Eye (tissue), 1 donor: ENCODE measurements at regions not wholly inside any gene's neighbourhood (a gene's known extent, or its start where the extent isn't known, plus 50 kb on each side); places are given as distances from the start of the nearest gene placed in this dataset.
"Not testable (repeated sequence)": the region's sequence is repeated elsewhere in the genome, so short reads cannot be mapped to it uniquely, and the experiment has no call there.

Experiments
- DNase-seq: peaks from one replicate; pipeline ENCODE4 v3.0.0-alpha.2; 2015

DNA sequence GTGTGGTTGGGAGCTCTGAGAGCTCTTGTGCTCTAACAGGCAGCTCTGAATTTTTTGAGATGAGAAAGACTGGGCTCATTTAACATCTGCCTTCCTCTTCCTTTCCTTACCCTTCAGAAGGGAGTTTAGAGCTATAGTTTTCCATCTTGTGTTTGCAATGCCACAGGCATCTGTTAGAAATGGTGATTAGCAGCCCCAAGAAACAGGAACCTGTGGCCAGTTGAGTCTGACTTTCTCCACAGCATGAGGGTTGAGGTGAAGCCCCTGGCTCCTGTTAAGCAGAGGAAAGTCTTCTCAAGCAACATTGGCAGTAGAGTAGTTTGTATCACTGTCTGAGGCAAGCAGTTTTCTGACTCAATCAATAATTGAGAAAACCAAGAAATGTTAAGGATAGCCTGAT is 577.4 kb downstream of the ZEB2 start:
- no peak for DNase-seq

DNA sequence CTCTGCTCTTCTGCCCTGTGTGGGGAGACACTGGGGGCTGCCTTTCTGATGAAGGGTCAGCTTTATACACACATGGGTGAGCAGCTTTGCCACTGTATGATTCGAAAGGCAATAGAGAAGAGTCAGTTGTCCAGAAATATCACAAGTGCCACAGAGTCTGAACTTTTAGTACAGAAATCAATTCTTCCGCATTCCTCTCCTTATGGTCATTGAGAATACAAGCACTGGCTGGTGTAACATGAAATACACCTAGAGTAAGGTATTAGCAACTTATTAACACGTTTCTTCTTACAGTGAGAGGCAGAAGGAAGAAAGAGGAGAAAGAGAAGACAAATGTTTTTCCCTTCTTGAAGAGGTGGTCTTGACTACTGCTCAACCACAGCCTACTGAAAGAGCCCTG is 579.2 kb downstream of the ZEB2 start:
- DNase-seq, result no peak

DNA sequence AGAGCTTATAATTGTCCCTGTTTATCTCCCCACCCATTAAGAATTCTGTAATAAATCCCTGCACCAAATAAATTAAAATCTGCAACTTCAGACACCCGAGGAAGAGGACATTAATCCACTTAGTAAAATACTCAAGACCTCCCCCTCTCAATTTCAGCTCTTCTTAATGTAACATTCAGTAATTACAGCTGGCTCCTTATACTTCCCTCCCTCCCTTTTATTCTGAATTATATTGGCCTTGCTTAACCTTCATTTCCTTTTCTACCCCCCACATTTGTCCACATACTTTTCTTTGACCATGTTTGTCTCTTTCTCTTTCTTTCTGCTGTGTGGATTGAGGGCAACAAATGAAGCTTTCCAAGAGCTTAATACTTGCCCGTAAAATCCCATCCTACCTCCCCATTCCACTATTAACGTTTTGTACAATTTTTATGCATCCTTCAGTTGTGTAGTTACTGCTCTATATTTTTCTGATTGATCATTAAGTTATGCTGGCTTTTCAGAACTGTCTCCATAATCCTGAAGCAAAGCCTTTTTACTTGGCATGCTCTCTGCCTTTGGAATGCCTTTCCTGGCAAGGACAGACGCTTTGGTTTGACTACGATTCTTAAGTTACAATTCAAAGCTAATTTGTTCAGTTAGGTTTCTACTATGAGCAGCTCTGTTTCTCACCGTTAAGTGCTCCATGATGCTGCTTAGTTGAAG is 580.1 kb downstream of the ZEB2 start:
- peak; percentile 46 for DNase-seq

DNA sequence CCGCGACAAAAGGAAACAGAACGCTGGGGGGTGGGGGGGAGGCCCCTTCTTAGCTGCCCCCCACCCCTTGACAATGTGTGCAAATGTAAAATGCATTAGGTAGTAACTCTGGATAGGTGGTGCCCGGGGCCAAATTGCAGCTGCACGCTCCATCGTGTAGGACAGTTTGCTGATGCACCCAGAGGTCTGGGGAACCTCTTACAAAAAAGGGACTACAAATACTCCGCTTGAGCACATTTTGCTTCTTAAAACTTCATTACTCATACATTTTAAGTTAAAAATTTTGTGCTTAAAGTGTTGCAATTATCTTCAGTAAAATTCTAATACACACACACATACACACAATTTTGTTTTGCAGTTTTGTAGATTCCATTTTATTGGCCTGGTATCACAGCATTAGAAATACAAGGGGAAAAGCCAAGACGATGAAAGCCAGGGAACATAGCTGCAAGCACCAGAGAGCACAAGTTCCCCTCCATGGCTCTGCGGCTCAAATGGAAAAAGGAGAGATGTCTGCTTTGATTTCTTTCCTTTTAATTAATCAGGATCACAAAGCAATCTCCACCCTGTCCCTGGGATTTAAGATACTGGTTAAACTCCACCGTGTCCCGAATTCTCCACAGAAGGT is 582.1 kb downstream of the ZEB2 start:
- peak; percentile 64 for DNase-seq

DNA sequence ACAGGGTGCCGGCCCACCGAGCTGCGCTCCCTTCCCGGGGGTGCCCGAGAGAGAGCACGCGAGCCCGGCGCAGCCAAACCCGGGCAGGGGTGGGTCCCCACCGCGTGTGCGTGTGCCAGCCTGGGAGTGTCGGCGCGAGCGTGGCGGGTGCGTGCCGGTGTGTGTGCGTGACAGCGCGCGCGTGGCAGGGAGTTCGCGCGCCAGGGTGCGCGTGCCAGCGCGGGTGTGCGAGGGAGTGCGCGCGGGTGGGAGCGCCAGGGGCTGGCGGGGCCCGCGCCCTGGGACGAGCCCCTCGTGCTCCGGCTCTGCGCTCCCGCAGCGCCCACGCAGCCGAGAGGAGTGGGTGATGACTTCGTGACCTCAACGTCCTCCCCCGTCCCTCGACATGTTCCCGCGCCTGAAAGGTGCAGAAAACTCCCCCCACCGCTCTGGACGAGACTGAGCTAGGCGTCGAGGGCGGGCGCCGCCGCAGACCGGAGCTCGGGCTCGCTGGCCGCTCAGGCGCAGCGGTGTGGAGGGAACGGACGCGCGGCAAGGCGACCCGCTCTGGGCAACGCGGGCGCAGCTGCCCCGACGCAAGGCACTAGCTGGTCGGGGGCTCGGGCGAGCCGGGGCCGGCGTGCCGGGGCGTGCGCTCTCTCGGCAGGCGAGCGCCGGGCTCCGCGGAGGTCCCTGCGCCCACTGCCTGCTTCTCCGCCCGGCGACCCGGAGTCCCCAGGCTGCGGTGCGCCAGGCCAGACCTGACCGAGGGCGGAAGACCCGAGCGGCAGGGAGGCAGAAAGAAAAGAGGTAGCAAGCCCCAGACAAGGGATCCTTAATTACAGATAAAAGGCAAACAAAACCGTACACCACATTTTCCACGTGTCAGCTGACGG is 582.8 kb downstream of the ZEB2 start:
- DNase-seq, result peak; percentile 83

DNA sequence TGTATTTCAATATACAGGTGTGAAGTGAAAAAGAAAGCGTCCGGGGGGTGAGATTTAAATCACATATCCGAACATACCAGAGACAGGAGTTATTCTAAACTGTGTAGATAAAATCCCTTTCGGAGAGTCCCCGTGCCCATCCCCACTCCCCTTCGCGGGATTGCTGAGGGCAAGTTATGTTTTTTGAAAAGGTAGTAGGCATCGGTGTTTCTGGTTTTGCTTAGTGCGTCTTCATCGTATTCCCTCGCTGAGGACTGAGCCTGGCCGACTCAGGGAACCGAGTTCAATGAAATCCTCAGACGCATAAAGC is 583.4 kb downstream of the ZEB2 start:
- no peak for DNase-seq

DNA sequence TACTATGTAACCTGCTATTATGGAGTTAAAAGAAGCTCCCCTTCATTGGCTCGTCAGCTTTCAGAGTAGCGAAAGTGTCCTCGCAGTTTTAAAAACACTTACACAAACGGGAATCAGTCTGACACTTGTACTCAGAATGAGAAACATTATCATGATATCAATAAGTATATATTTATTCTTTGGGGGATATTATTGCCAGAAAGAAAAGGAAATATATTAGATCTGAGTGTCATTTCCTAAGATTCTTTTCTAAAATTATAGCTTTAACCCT is 584.5 kb downstream of the ZEB2 start:
- no peak for DNase-seq

DNA sequence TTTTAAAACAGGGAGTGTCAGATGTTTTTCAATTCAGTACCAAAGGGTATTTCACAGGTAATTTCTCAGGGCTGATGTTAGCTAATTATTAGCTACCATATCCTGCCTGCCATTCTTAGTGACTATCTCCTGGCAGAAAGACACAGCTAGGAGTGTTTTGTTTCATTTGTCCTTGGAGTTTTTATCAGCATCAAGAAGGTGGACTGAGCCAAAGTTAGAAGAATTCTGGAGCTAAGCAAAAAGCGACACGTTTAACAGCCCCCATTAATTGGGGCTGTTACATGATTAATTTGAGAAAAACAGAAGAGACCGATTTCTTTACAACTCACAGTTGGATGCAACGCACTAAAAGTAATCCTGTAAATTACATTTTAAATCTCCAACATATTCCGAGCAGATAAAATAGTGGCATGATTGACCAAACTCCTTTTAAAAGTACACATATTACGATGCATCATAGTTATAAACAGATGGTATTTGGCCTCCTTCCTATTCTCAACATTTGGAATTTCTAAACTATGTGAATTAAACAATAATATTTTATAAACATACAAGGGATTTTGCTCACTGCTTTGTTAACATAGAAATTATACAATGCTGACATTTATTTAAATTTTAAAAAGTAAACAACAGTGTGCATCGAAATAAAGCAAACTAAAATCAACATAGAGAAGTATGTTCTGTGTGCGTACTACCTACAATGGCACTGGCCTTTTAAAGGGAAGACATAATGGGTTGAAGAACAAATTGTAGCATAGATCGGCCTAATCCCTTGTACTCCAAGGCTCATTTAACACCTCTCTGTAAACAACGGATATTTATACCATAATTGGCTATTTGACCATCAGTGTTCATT is 585.1 kb downstream of the ZEB2 start:
- no peak for DNase-seq

DNA sequence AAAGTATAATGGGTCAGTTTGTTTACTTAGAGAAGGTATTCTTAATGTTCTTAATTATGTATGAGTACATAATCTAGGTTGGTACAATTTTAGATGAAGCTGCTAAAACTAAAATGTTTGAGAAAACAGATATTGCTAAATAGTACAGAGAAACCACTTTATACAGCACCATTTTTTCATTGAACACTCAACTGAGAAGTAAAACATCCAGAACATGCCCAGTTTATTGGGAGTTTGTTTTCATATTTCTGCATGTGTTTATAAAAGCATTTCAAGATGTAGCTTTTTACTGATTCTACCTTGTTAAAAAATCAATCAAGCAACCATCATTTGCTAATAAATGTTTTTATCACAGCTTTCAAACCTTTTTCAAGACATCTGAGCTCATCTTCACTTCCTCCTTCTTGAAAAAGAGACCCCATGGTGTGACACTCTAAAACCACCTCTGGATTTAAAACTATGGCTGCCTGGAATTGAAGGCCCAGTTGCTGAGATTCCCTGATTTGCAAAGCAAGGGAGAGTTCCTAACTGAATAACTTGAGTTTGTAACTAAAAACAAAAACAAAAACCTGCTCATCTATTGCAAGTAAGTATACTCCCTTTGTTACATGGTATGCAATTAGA is 585.9 kb downstream of the ZEB2 start:
- no peak for DNase-seq

DNA sequence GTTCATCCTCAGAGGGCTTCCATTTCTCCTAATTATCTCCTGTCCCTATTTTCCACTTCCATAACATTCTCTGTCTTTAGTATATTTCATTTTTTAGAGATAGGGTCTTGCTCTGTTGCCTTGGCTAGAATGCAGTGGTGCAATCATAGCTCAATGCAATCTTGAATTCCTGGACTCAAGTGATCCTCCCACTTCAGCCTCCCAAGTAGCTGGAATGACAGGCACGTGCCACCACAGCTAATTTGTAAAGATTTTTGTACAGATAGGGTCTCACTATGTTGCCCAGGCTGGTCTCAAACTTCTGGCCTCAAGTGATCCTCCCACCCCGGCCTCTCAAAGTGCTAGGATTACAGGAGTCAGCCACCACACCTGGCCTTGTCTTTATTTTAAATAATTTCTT is 589.0 kb downstream of the ZEB2 start:
- no peak for DNase-seq

DNA sequence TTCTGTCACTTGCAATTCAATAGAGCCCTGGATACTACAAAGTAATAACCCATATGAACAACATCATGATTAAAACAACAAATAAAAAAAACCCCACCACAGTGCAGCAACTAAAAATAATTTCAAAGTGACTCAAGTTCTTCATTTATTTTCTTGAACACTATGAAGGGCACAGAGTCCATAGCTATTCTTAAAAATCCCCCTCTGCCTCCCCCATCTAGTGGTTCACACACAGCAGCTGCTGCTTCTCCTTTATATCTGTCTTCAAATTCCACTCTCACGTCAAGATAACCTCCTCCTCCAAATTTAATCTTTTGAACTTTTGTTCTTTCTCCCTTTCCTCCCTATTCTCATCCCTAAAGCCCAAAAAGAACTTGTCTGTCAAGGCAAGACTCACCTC is 591.3 kb downstream of the ZEB2 start:
- no peak for DNase-seq

DNA sequence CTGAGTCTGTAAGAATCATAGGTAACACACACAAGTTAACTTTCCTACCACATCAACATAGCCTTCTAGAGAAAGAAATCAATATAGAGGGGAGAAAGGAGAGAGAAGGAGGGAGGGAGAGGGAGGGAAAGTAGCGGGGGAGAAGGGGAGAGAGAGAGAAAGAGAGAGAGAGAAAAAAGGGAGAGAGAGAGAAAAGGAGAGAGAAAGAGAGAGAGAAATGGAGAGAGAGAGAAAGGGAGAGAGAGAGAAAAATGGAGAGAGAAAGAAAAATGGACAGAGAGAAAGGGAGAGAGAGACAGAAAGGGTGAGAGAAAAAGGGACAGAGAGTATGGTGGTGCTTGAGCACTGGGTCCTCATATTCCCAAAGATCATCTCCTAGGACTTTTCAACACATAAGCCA is 591.7 kb downstream of the ZEB2 start:
- DNase-seq, result no peak

DNA sequence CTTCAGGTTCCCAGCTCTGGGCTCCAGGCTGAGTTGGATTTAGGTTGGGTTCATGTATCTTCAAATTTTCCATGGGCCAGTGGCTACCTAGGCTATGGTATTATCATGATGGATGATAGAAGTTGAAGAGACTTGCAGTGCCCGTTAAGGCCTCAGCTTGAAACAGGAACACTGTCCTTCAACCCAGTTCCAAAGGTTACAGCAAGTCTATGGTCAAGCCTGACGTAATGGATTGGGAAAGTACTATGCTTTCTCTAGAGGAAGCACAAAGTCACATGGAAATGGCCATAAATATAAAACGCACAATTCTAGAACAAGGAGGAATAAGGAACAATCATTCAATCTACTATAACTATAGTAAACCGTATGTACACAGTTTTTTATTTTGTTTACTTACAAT is 593.2 kb downstream of the ZEB2 start:
- no peak for DNase-seq

DNA sequence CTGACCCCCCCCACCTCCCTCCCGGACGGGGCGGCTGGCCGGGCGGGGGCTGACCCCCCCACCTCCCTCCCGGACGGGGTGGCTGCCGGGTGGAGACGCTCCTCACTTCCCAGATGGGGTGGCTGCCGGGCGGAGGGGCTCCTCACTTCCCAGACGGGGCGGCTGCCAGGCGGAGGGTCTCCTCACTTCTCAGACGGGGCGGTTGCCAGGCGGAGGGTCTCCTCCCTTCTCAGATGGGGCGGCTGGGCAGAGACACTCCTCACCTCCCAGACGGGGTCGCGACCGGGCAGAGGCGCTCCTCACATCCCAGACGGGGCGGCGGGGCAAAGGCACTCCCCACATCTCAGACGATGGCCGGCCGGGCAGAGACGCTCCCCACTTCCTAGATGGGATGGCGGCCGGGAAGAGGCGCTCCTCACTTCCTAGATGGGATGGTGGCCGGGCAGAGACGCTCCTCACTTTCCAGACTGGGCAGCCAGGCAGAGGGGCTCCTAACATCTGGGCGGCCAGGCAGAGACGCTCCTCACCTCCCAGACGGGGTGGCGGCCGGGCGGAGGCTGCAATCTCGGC is 597.6 kb downstream of the ZEB2 start:
- DNase-seq, result not testable (repeated sequence)

DNA sequence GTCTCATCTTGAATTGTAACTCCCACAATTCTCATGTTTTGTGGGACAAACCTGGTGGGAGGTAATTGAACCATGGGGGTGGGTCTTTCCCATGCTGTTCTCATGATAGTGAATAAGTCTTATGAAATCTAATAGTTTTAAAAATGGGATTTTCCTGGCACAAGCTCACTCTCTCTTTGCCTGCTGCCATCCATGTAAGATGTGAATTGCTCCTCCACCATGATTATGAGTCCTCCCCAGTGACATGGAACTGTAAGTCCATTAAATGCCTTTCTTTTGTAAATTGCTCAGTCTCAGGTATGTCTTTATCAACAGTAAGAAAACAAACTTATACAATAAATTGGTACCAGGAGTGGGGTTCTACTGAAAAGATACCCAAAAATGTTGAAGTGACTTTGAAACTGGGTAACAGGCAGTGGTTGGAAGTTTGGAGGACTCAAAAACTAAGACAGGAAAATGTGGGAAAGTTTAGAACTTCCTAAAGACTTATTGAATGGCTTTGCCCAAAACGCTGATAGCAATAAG is 601.4 kb downstream of the ZEB2 start:
- no peak for DNase-seq

DNA sequence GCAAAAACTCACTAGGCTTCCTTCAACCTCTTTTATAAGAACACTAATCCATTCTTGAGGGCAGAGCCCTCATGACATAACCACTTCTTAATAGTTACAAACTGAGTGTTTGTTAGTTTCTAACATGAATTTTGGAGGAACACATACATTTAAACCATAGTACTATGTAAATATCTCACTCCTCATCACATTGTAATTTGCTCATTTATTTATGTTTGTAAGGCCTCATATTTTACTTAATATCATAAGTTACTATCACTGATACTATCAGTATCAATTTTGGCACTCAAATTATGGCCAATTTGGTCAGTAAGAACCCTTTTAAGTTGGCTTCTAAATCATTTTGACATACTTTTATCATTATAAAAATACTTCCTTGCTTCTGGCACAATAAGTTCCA is 603.1 kb downstream of the ZEB2 start:
- DNase-seq, result no peak

DNA sequence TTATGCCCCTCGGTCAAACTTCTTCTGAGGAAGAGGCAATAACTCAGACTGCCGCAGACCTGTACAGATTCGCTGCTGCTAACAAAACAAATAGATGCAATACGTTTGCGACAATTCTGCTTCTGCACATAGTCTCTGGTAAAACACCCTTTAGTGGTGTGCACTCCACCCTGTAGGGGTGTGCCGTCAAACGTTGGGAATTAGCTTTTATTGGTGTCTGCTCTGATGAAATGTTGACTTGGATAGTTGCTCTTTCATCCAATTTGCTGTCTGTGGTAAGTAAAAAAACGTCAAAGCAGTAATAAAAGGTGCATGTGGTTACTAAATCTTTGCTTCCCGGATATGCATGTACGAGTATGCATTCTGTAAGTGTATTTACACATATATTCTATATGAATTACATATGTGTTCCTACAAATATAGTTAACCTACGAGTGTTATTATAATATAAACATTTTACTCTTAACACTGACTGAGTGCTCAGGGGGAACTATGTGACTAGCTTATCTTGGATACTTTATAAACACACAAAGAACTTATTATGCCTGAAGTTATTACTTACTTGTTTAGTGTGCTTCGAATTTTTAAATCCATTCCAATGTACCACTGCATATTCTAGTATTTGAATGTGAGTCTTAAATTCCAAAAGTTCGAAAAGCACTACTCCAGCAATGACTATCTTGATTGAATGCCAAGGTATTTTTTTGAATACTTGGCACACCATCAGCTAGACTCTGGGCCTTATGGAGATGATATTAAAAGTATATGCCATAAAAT is 610.2 kb downstream of the ZEB2 start:
- no peak for DNase-seq

DNA sequence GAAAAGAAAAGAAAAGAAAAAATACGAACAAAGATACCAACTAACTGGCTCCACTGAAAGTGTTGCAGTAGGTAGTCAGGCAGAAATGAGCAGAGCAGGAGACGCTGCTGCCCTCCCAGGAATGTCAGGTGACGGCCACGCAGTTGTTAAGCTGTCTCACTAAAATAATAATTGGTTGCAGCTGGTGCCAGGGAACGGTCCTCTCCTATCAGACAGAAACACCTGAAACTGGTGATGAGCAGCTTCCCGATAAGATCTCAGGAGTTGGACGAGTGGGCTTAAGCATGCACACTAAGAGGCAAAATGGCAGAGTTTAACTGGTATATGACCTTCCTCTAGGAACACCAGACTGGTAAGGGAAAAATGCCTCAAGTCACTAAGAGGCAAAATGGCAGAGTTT is 611.1 kb downstream of the ZEB2 start:
- DNase-seq, result no peak

DNA sequence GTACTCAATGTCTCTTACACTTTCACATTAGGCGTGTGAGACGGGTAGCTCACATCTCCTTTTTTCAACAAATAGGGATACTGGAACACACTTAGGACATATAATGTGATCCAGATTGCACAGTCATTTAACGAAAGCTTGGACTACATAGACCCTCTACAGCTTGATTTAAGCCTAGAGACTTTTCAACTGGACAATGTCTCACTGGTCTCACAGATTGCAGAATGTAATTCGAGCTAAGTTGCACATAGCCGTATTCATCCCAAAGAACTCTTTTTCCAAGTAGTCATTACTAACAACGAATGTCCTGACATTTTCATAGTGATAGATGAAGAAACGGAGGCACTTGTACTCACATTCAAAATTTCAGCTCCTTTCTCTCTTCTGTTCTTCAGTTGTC is 612.1 kb downstream of the ZEB2 start:
- no peak for DNase-seq

DNA sequence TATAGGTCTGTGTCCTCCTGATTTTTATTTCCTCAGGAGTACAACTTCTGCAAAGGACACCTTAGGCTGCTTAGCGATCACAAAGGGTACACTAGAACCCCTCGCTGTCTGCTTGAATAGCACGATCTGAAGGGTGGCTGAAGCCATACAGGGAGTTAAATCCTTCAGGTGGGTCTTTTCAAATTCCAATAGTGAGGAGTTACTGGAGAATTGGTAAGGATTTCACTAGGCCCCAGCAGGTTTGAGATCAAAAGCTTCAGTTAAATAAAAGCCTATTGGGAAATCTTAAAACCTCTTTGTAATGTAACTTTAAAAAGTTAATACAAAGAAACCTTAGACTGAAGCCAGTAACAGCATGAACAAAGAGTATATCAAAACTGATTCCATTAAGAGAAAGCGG is 613.1 kb downstream of the ZEB2 start:
- no peak for DNase-seq

DNA sequence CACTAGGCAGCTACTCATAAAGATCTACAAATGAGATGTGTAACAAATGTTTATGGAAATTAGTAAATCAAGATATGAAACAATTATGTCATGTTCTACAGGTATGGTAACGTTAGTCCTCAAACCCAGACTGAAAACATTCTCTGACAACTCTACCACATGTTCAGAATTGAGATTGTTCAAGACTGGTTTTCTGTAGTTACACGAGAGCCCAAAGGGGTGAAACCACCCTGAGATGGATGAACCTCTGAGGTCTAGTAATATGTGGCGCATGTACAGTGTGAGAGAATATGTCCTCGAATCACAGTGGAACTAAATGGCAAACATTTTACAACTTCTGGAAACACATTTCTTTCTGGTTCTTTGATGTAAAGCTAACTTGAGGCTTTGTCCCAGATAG is 614.3 kb downstream of the ZEB2 start:
- no peak for DNase-seq
